PC-9 (cell line): ENCODE measurements at regions not wholly inside any gene's neighbourhood (a gene's known extent, or its start where the extent isn't known, plus 50 kb on each side); places are given as distances from the start of the nearest gene placed in this dataset.

Experiments used
- CTCF ChIP-seq: fragments of 200-600 bp; sonication (generic); conservative IDR thresholded peaks from 2 replicates; pipeline ENCODE4 v1.6.1; 2017; ENCODE audit warnings: mixed run types, antibody characterized with exemption, mild to moderate bottlenecking, moderate library complexity
- EZH2 ChIP-seq: fragments of 200-600 bp; sonication (generic); IDR thresholded peaks from 2 replicates; pipeline ENCODE4 v1.8.0; 2017; ENCODE audit warnings: antibody characterized with exemption, low read depth

GRCh38 chr3:81293156-81293555 is 468.3 kb downstream of the GBE1 start:
- TF ChIP-seq CTCF (no peak), EZH2 (no peak)
